NCI-H446 (cell line): ENCODE measurements at regions not wholly inside any gene's neighbourhood (a gene's known extent, or its start where the extent isn't known, plus 50 kb on each side); places are given as distances from the start of the nearest gene placed in this dataset.
"Not testable (repeated sequence)": the region's sequence is repeated elsewhere in the genome, so short reads cannot be mapped to it uniquely, and the experiment has no call there.

ENCODE experiments used
- DNase-seq, 2 experiments: peaks; one replicate each; lab custom pipeline; 2025; lab: John Stamatoyannopoulos, UW

GRCh38 chr18:30819619-30820018 is 222.9 kb downstream of the DSC3 start:
- no peak for DNase-seq

- no peak for DNase-seq
These were observed 228.1 kb downstream of the DSC3 start for GRCh38 chr18:30814446-30814845.

- DNase-seq: no peak
These were observed 231.0 kb downstream of the DSC3 start for GRCh38 chr18:30811580-30811979.

- no peak for DNase-seq
These were observed 232.0 kb downstream of the DSC3 start for GRCh38 chr18:30810580-30810979.

DNA sequence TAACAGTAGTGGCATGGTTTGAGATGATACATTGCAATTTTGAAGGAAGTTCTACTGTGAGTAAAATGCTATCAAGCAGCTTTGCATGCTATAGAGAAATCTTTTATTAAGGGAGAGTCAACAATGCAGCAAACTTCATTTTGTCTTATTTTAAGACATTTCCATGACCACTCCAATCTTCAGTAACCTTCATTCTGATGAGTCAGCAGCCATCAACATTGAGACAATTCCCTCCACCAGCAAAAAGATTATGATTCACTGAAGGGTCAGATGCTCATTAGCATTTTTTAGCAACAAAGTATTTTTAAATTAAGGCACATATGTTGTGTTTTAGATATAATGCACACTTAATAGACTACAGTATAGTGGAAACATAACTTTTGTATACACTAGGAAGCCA is 235.7 kb downstream of the DSC3 start:
- DNase-seq: no peak

- DNase-seq: no peak
These were observed 241.7 kb downstream of the DSC3 start for GRCh38 chr18:30800800-30801199.

DNA sequence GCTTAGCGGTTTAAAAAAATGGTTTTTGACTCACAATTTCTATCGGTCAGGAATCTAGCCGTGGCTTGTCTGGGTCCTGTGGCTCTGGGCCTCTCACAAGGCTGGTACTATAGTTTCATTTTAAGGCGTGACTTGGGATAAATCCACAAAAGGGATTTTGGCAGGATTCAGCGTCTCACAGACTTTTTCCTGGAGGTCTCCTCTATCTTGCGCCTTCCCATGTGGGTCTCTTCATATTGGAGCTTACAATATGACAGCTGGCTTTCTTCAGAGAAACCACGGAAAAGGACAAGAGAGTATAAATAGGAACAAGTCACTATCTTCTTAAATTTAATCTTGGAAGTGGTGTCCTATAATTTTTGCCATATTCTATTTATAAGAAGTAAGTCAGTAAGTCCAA is 250.5 kb downstream of the DSC3 start:
- no peak for DNase-seq

GRCh38 chr18:30788411-30788991 is 254.0 kb downstream of the DSC3 start:
- not testable (repeated sequence) for DNase-seq

- DNase-seq: no peak
These were observed 255.1 kb downstream of the DSC3 start for GRCh38 chr18:30787410-30787809.

DNA sequence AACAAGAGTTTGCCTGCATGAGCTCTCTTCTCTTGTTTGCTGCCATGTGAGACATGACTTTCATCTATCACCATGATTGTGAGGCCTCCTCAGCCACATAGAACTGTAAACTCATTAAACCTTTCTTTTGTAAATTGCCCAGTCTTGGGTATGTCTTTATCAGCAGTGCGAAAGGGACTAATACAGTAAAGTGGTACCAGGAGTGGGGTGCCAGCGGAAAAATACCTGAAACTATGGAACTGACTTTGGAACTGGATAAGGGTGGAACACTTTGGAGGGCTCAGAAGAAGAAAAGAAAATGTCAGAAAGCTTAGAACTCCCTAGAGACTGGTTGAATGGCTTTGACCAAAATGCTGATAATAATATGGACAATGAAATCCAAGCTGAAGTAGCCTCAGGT is 260.9 kb downstream of the DSC3 start:
- no peak for DNase-seq

GRCh38 chr18:30775629-30776028 is 266.9 kb downstream of the DSC3 start:
- DNase-seq: no peak

DNA sequence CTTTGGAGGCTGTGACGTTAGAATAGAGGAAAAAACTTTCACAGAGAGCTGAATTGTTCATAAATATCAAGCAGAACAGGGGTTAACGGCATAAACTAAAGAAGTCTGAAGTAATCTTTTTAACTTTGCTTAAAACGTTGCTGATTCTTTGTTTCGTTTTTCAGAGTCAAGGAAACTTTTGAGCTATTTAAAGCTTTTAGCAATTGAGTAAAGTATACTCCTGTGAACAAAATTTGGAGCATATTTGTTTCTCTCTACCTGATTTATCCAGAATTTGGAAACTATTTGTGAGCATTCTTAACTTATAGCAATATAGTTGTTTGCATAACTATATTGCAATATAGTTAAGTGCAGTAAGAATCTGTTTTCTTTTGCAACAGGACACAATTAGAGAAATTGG is 270.4 kb downstream of the DSC3 start:
- not testable (repeated sequence) for DNase-seq

DNA sequence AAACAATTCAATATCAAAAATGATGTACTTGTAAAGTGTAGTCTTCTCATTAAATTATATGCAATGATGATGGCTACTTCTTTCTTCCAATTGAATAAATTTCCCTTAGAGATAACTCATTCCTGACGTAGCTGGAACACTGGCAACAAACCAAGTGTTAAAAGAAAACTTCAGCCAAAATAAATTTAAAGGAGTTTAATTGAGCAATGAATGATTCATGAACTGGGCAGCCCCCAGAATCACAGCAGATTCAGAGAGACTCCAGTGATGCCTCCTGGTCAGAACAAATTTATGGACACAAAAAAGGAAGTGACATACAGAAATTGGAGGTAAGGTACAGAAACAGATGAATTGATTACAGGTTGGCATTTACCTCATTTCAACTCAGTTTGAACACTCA is 276.5 kb downstream of the DSC3 start:
- DNase-seq: no peak

GRCh38 chr18:30765247-30765646 is 277.3 kb downstream of the DSC3 start:
- no peak for DNase-seq

GRCh38 chr18:30763902-30764350 is 278.6 kb downstream of the DSC3 start:
- DNase-seq: no peak

DNA sequence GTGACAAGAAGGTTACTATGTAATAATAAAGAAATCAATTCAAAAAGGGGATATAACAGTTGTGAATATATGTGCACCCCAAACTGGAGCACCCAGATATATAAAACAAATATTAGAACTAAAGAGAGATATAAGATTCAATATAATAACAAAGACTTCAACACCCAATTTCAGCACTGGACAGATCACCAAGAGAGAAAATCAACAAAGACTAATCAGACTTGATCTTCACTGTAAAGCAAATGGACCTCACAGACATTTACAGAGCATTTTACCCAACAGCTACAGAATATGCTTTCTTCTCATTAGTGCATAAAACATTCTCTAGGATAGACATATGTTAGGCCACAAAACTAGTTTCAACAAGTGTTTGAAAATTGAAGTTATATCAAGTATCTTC is 287.7 kb downstream of the DSC3 start:
- no peak for DNase-seq

- no peak for DNase-seq
These were observed 294.0 kb downstream of the DSC3 start for GRCh38 chr18:30748541-30748940.

GRCh38 chr18:30746224-30746623 is 296.3 kb downstream of the DSC3 start:
- no peak for DNase-seq

GRCh38 chr18:30743033-30743432 is 299.5 kb downstream of the DSC3 start:
- no peak for DNase-seq

DNA sequence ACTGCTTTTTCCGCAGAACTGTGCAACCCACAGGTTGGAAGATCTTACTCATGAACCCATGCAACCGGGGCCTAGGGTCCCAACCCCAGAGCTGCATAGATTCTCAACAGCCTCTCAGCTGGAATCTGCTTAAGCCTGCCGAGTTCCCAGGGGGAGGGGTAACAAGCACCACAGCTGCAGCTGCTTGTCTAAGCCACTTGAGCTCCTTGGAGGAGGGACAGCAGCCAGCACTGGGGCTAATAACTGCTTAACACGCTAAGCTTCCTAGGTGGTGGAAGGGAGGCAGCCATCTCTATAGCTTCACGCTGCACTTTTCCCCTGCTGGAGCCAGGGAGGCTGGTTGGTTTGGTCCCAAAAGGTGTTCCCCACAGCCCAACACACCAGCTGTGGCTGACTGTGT is 311.6 kb downstream of the DSC3 start:
- DNase-seq: no peak

DNA sequence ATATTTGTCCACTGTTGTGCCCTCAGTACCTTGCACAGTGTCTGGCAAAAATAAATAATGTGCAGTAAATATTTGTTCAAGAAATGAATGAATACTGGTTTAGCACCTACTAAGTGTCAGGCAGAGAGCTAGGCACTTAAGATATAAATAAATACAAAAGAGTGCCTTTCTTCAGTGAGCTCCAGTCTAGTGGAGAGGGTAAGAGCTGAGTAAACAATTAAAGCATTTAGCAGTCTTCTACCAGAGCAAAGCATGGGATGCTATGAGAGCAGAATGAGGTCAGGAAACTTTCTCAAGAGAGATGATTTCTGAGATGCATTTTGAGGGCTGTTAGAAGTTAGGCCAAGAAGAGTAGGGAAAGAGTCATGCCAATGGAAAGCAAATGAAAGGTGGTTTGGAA is 314.7 kb downstream of the DSC3 start:
- DNase-seq: no peak

- DNase-seq: no peak
These were observed 329.2 kb downstream of the DSC3 start for GRCh38 chr18:30713299-30713698.

GRCh38 chr18:30712383-30712782 is 330.2 kb downstream of the DSC3 start:
- no peak for DNase-seq

GRCh38 chr18:30709595-30709994 is 332.9 kb downstream of the DSC3 start:
- no peak for DNase-seq

DNA sequence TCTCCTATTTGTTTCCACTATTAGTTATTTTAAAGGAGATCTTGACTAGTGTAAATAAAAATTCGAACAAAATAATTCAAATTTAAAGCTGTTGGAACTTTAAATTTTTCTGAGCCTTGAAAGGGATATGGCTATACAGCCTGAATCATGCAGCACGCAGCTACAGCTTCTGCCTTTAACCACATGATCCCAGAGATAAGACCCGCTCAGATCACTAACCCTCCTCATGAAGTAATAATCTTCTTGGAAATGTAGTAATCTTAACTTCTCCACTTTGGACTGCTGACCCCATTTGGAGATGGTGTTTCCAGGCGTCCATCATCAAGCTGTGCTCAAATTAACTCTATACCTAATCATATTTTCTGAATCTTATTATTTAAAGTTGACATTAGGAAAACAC is 336.6 kb downstream of the DSC3 start:
- no peak for DNase-seq
